Esophagus muscularis mucosa (tissue), 4 donors: ENCODE measurements at regions not wholly inside any gene's neighbourhood (a gene's known extent, or its start where the extent isn't known, plus 50 kb on each side); places are given as distances from the start of the nearest gene placed in this dataset.

Experiments
- EP300 ChIP-seq: sonication (generic); formaldehyde crosslinking; IDR thresholded peaks from one replicate; pipeline ENCODE4 v1.6.1; 2017; ENCODE audit warnings: antibody characterized with exemption
- POLR2A ChIP-seq: fragments of 450-650 bp; IDR thresholded peaks from one replicate; pipeline ENCODE4 v1.6.1; 2017; ENCODE audit warnings: antibody characterized with exemption, moderate library complexity, mild to moderate bottlenecking, low read depth
- POLR2AphosphoS5 ChIP-seq, 2 donors: sonication (generic); formaldehyde crosslinking; IDR thresholded peaks; one replicate each; pipeline ENCODE4 v1.6.1; 2017; ENCODE audit warnings: antibody characterized with exemption in 2 of 2
- TF ChIP-seq, protein P1 (sequence below), 3 experiments: fragments of 200-600 bp in 2 of 3; fragments of 450-650 bp in 1 of 3; sonication (generic) in 2 of 3; IDR thresholded peaks; one replicate each; pipeline ENCODE4 v1.5.1; 2017 to 2019; ENCODE audit warnings: antibody characterized with exemption in 3 of 3, mild to moderate bottlenecking in 2 of 3, moderate library complexity in 1 of 3

DNA sequence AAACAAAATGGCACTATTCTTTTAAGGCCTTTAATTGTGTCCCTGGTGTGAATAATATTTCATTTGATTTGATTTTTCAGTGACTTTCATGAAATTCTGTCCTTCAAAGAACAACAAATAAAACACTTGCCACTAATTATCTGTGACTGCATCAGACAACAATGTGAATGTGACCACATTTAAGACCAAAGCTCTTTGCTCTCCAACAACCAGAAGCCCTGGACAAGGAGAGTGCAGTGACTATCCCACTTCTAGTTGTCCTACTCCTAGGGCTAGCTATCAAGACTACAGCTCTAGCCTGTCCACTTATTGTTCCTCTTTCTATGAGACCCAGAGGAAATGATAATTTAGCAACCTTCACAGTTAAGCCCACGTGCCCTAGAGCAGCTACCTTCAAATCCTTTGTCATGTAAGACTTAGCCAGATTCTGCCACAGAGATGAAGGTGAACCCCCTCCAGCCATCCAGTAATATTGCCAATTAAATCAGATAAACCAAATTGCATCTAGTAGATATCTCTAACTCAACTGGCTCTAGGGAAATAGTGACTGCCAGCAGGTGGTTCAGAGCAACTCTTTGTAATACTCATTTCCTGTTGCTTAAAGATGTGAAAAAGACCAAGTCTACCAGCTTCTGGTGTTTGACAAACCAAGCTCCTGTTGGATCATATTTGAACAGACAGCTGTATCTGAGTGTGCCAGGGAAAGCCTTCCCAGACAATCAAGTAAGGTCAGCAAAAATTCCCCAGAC lies 142.6 kb upstream of the BLID start:
- TF ChIP-seq POLR2AphosphoS5 (IDR thresholded peaks at IDR 0.05): no peak
- TF ChIP-seq, protein P1, sequence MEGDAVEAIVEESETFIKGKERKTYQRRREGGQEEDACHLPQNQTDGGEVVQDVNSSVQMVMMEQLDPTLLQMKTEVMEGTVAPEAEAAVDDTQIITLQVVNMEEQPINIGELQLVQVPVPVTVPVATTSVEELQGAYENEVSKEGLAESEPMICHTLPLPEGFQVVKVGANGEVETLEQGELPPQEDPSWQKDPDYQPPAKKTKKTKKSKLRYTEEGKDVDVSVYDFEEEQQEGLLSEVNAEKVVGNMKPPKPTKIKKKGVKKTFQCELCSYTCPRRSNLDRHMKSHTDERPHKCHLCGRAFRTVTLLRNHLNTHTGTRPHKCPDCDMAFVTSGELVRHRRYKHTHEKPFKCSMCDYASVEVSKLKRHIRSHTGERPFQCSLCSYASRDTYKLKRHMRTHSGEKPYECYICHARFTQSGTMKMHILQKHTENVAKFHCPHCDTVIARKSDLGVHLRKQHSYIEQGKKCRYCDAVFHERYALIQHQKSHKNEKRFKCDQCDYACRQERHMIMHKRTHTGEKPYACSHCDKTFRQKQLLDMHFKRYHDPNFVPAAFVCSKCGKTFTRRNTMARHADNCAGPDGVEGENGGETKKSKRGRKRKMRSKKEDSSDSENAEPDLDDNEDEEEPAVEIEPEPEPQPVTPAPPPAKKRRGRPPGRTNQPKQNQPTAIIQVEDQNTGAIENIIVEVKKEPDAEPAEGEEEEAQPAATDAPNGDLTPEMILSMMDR (IDR thresholded peaks at IDR 0.05): no peak
- no peak for TF ChIP-seq EP300
- TF ChIP-seq POLR2A: no peak
